Endothelial cell of umbilical vein (primary cell): ENCODE measurements at regions not wholly inside any gene's neighbourhood (a gene's known extent, or its start where the extent isn't known, plus 50 kb on each side); places are given as distances from the start of the nearest gene placed in this dataset.

ENCODE experiments used
- BruUV-seq: library from RNA; stranded (reverse); fragments of 400-500 nt; replicated peaks from 2 replicates; lab custom pipeline; 2021; lab: Mats Ljungman, UMichigan
- CTCF ChIA-PET: fragments of 300-600, 350-600 bp; sonication (Branson Sonifier 250); formaldehyde crosslinking; loops from one replicate; lab custom pipeline; 2021; ENCODE audit warnings: antibody characterized with exemption, inconsistent platforms; lab: Charles Lee
- POLR2A ChIA-PET: fragments of 300-600, 350-600 bp; sonication (Branson Sonifier 250); formaldehyde crosslinking; loops from one replicate; lab custom pipeline; 2021; ENCODE audit warnings: antibody characterized with exemption, inconsistent platforms; lab: Charles Lee
- DNase-seq: peaks from one replicate; pipeline ENCODE4 v3.0.0-alpha.2; 2011; ENCODE audit warnings: low read depth, low spot score
- FAIRE-seq: peaks from 2 replicates; lab custom pipeline; 2011; peaks lifted over from hg19 to GRCh38; lab: Jason Lieb, UNC
- H2AFZ ChIP-seq: 2 replicates; pipeline ENCODE4 v1.6.0; 2012; ENCODE audit warnings: low read depth, low read length, control low read depth, inconsistent platforms
- H3K27ac ChIP-seq: 2 replicates; pipeline ENCODE4 v1.5.1; 2011; ENCODE audit warnings: low read depth, mild to moderate bottlenecking, control low read depth, low read length, moderate library complexity; ENCODE audit not compliant: insufficient read depth
- H3K27me3 ChIP-seq, 2 experiments: 2 replicates each; pipeline versions ENCODE4 v1.6.0 to v1.6.1; 2011; ENCODE audit warnings: low read length in 2 of 2, mixed read lengths in 1 of 2; ENCODE audit not compliant: control insufficient read depth in 2 of 2, insufficient read depth in 2 of 2
- H3K36me3 ChIP-seq, 2 experiments: 2 replicates in 1 of 2; 3 replicates in 1 of 2; pipeline ENCODE4 v1.5.1; 2011; ENCODE audit warnings: low read length in 2 of 2, mild to moderate bottlenecking in 1 of 2, moderate library complexity in 1 of 2; ENCODE audit not compliant: control insufficient read depth in 2 of 2, insufficient read depth in 2 of 2; ENCODE audit errors: extremely low read depth in 1 of 2
- H3K4me1 ChIP-seq: 3 replicates; pipeline ENCODE4 v1.5.1; 2011; ENCODE audit warnings: mild to moderate bottlenecking, low read length; ENCODE audit not compliant: control insufficient read depth, insufficient read depth; ENCODE audit errors: extremely low read depth
- H3K4me2 ChIP-seq: 2 replicates; pipeline ENCODE4 v1.6.1; 2011; ENCODE audit warnings: low read length, control low read depth, mixed read lengths; ENCODE audit not compliant: insufficient read depth
- H3K4me3 ChIP-seq, 3 experiments: fragments of 200-600 bp in 1 of 3; sonication (generic), shearing (Covaris generic) in 1 of 3; replicated peaks in 1 of 3; 2 replicates each; pipeline ENCODE4 v1.5.1; 2011 to 2016; ENCODE audit warnings: control low read depth in 3 of 3, low read length in 3 of 3, mild to moderate bottlenecking in 2 of 3, inconsistent platforms in 1 of 3, low read depth in 1 of 3, moderate library complexity in 1 of 3; ENCODE audit not compliant: insufficient read depth in 1 of 3
- H3K79me2 ChIP-seq: 2 replicates; pipeline ENCODE4 v1.6.0; 2012; ENCODE audit warnings: low read length, inconsistent platforms; ENCODE audit not compliant: control insufficient read depth, insufficient read depth
- H3K9ac ChIP-seq: replicated peaks from 2 replicates; pipeline ENCODE3; 2011; ENCODE audit warnings: low read length, control low read depth; ENCODE audit not compliant: insufficient read depth; ENCODE audit errors: extremely low read depth
- H3K9me1 ChIP-seq: replicated peaks from 3 replicates; pipeline ENCODE4 v1.6.0; 2011; ENCODE audit warnings: mild to moderate bottlenecking, low read length; ENCODE audit not compliant: control insufficient read depth, insufficient read depth; ENCODE audit errors: extremely low read depth
- H3K9me3 ChIP-seq: replicated peaks from 2 replicates; pipeline ENCODE4 v1.5.1; 2012; ENCODE audit warnings: low read length, inconsistent platforms; ENCODE audit not compliant: control insufficient read depth, insufficient read depth
- H4K20me1 ChIP-seq: replicated peaks from 2 replicates; pipeline ENCODE3; 2011; ENCODE audit warnings: mild to moderate bottlenecking, low read length; ENCODE audit not compliant: control insufficient read depth, insufficient read depth; ENCODE audit errors: extremely low read depth
- EZH2 ChIP-seq: IDR thresholded peaks from 2 replicates; pipeline ENCODE4 v1.6.1; 2012; ENCODE audit warnings: borderline replicate concordance, low read depth, mild to moderate bottlenecking, moderate library complexity, low read length, inconsistent platforms; ENCODE audit not compliant: severe bottlenecking
- FOS ChIP-seq: IDR thresholded peaks from 2 replicates; pipeline ENCODE4 v1.6.1; 2011; ENCODE audit warnings: mild to moderate bottlenecking, low read length, moderate library complexity, borderline replicate concordance; ENCODE audit not compliant: insufficient read depth
- GATA2 ChIP-seq: IDR thresholded peaks from 2 replicates; pipeline ENCODE4 v1.7.0; 2011; ENCODE audit warnings: low read depth, mild to moderate bottlenecking, moderate library complexity, mixed read lengths, low read length; ENCODE audit not compliant: insufficient read length, insufficient read depth
- JUN ChIP-seq: IDR thresholded peaks from 2 replicates; pipeline ENCODE4 v1.6.1; 2011; ENCODE audit warnings: borderline replicate concordance, low read depth; ENCODE audit not compliant: insufficient read length, insufficient read depth
- POLR2A ChIP-seq: IDR thresholded peaks from 2 replicates; pipeline ENCODE4 v1.6.1; 2012; ENCODE audit warnings: low read depth, mild to moderate bottlenecking, control low read depth, low read length
- POLR2AphosphoS5 ChIP-seq: IDR thresholded peaks from 2 replicates; pipeline ENCODE4 v1.6.1; 2012; ENCODE audit warnings: low read depth, mild to moderate bottlenecking, control low read depth, low read length, moderate library complexity; ENCODE audit not compliant: insufficient read depth
- dilution Hi-C: fragments of 300-500 bp; cut with MboI; formaldehyde crosslinking; loops from one replicate; pipeline ENCODE4 v1.15.0; 2019; ENCODE audit warnings: low sequenced_read_pairs; ENCODE audit not compliant: extremely low pct_ligation_motif_present
- intact Hi-C: fragments of 100-400 bp; cut with micrococcal nuclease; formaldehyde crosslinking; loops from one replicate; pipeline ENCODE4 v1.10.0; 2022
- TF ChIP-seq, protein P1 (sequence below), 2 donors: IDR thresholded peaks; 1 replicate in 1 of 2; 2 replicates in 1 of 2; pipeline ENCODE4 v1.5.1; 2011; ENCODE audit warnings: low read length in 2 of 2, mild to moderate bottlenecking in 2 of 2, moderate library complexity in 2 of 2, control low read depth in 1 of 2, inconsistent platforms in 1 of 2, low read depth in 1 of 2; ENCODE audit not compliant: insufficient read depth in 1 of 2; ENCODE audit errors: extremely low read depth in 1 of 2
- TF ChIP-seq, protein P2 (sequence below): IDR thresholded peaks from 2 replicates; pipeline ENCODE4 v1.6.1; 2011; ENCODE audit not compliant: insufficient read depth, insufficient read length

DNA sequence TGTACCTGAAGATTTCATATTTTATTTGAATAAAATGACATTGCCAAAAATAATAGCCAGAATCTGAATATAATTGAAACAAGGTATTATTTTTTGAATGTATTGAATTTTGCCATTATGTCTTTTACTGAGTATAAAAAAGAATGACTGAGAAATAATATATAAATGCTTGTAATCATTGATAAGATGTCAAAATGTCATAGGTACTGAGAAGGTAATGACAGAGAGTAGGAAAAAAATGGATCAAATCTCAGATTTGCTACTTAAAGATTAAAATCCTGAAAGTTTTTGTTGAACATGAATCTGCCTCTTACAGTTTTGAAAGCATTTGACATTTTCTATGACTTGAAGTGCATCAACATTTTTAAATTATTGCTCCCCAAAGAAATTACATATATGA lies 1069.9 kb upstream of the ADGRL4 start:
- Histone ChIP-seq H3K9ac (no peak overlapping the region), H3K36me3 (no peaks in the 10 kb centered on the region), H3K79me2 (no peaks in the 10 kb centered on the region), H2AFZ (no peak overlapping the region), H3K4me3 (no peak overlapping the region), H4K20me1 (no peaks in the 10 kb centered on the region), H3K4me1 (no peaks in the 10 kb centered on the region), H3K9me1 (no peaks in the 10 kb centered on the region), H3K4me2 (no peak overlapping the region), H3K27ac (no peak overlapping the region), H3K27me3 (no peaks in the 10 kb centered on the region), H3K9me3 (no peaks in the 10 kb centered on the region)
- TF ChIP-seq FOS = no peak
- no peak for TF ChIP-seq POLR2A
- TF ChIP-seq, protein P1, sequence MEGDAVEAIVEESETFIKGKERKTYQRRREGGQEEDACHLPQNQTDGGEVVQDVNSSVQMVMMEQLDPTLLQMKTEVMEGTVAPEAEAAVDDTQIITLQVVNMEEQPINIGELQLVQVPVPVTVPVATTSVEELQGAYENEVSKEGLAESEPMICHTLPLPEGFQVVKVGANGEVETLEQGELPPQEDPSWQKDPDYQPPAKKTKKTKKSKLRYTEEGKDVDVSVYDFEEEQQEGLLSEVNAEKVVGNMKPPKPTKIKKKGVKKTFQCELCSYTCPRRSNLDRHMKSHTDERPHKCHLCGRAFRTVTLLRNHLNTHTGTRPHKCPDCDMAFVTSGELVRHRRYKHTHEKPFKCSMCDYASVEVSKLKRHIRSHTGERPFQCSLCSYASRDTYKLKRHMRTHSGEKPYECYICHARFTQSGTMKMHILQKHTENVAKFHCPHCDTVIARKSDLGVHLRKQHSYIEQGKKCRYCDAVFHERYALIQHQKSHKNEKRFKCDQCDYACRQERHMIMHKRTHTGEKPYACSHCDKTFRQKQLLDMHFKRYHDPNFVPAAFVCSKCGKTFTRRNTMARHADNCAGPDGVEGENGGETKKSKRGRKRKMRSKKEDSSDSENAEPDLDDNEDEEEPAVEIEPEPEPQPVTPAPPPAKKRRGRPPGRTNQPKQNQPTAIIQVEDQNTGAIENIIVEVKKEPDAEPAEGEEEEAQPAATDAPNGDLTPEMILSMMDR (IDR thresholded peaks at IDR 0.05; ENCODE audit: extremely low read depth in 1 of 2, insufficient read depth in 1 of 2, low read depth in 1 of 2, low read length in 2 of 2) = no peak
- no peak for TF ChIP-seq POLR2AphosphoS5
- no peak for TF ChIP-seq JUN
- TF ChIP-seq GATA2 = no peak
- no peak for TF ChIP-seq EZH2
- TF ChIP-seq, protein P2, sequence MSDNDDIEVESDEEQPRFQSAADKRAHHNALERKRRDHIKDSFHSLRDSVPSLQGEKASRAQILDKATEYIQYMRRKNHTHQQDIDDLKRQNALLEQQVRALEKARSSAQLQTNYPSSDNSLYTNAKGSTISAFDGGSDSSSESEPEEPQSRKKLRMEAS = no peak
- dilution Hi-C loops (no loop called here), intact Hi-C loops (no loop called here)
- ChIA-PET POLR2A (no interaction called here), CTCF (no interaction called here)
- no peak for DNase-seq
- FAIRE-seq = no peak
- BruUV-seq = no TSS peak
